Adrenal gland (tissue), 5 donors: ENCODE measurements at regions not wholly inside any gene's neighbourhood (a gene's known extent, or its start where the extent isn't known, plus 50 kb on each side); places are given as distances from the start of the nearest gene placed in this dataset.
"Not testable (repeated sequence)": the region's sequence is repeated elsewhere in the genome, so short reads cannot be mapped to it uniquely, and the experiment has no call there.

Experiments used
- POLR2A ChIP-seq, 2 donors: fragments of 450-650 bp; IDR thresholded peaks; one replicate each; pipeline ENCODE4 v1.6.1; 2017; ENCODE audit warnings: antibody characterized with exemption in 2 of 2, mild to moderate bottlenecking in 2 of 2, moderate library complexity in 1 of 2
- TF ChIP-seq, protein P1 (sequence below), 6 experiments: fragments of 450-650 bp in 4 of 6; fragments of 200-600 bp in 2 of 6; sonication (generic) in 1 of 6; IDR thresholded peaks; 1 replicate in 5 of 6; 2 replicates in 1 of 6; pipeline versions ENCODE4 v1.5.1 to v1.8.0; 2016 to 2021; ENCODE audit warnings: antibody characterized with exemption in 6 of 6, mild to moderate bottlenecking in 2 of 6, moderate library complexity in 1 of 6
- donor health status: DM: no; HTN: no; CAD: no.

DNA sequence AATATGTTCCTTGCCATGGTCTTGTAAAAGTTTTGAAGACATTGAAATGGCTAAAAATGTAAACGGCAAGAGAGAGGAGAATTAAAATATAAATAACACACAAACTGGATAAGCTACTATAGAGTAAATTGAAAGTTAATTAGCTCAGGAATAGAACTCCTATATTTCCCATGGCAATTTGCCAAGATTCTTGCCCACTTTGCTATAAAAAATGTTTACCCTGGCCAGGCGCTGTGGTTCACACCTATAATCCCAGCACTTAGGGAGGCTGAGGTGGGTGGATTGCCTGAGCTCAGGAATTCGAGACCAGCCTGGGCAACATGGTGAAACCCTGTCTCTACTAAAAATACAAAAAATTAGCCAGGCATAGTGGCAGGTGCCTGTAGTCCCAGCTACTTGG is 138.6 kb downstream of the S1PR1 start:
- TF ChIP-seq, protein P1, sequence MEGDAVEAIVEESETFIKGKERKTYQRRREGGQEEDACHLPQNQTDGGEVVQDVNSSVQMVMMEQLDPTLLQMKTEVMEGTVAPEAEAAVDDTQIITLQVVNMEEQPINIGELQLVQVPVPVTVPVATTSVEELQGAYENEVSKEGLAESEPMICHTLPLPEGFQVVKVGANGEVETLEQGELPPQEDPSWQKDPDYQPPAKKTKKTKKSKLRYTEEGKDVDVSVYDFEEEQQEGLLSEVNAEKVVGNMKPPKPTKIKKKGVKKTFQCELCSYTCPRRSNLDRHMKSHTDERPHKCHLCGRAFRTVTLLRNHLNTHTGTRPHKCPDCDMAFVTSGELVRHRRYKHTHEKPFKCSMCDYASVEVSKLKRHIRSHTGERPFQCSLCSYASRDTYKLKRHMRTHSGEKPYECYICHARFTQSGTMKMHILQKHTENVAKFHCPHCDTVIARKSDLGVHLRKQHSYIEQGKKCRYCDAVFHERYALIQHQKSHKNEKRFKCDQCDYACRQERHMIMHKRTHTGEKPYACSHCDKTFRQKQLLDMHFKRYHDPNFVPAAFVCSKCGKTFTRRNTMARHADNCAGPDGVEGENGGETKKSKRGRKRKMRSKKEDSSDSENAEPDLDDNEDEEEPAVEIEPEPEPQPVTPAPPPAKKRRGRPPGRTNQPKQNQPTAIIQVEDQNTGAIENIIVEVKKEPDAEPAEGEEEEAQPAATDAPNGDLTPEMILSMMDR (IDR thresholded peaks at IDR 0.05): not testable (repeated sequence)
- not testable (repeated sequence) for TF ChIP-seq POLR2A (IDR thresholded peaks at IDR 0.05)
